IMR-90 (cell line): ENCODE measurements at regions not wholly inside any gene's neighbourhood (a gene's known extent, or its start where the extent isn't known, plus 50 kb on each side); places are given as distances from the start of the nearest gene placed in this dataset.

ENCODE experiments used
- ATAC-seq: fragments of 200-7000 bp; cut with Tn5 transposase; 2 replicates; pipeline ENCODE4 v1.9.1; 2020; ENCODE audit warnings: low read depth, mild to moderate bottlenecking, moderate library complexity
- BruUV-seq: library from RNA; stranded (reverse); fragments of 400-500 nt; replicated peaks from 2 replicates; lab custom pipeline; 2021; lab: Mats Ljungman, UMichigan
- CTCF ChIA-PET: fragments of 300-600 bp; formaldehyde crosslinking; extraction: SDS; loops from one replicate; lab custom pipeline; 2021; ENCODE audit warnings: antibody characterized with exemption; lab: Yijun Ruan, JAX
- POLR2A ChIA-PET: fragments of 300-600 bp; sonication (Branson Sonifier 250); formaldehyde crosslinking; loops from one replicate; lab custom pipeline; 2022; ENCODE audit warnings: antibody characterized with exemption; ENCODE audit not compliant: unreplicated experiment; lab: Charles Lee
- DNase-seq: peaks from one replicate; pipeline ENCODE4 v3.0.0; 2013
- H2AFZ ChIP-seq: replicated peaks from 2 replicates; pipeline ENCODE3; 2013; ENCODE audit warnings: low read length, mild to moderate bottlenecking; ENCODE audit not compliant: poor library complexity
- H2AK5ac ChIP-seq: 2 replicates; pipeline ENCODE4 v1.6.1; 2013; ENCODE audit warnings: low read depth, low read length, inconsistent platforms
- H2AK9ac ChIP-seq: replicated peaks from 2 replicates; pipeline ENCODE3; 2013; ENCODE audit warnings: mild to moderate bottlenecking, low read depth, low read length, moderate library complexity; ENCODE audit not compliant: poor library complexity
- H2BK120ac ChIP-seq: 2 replicates; pipeline ENCODE4 v1.6.1; 2013; ENCODE audit warnings: low read depth, low read length, inconsistent platforms
- H2BK15ac ChIP-seq: 3 replicates; pipeline ENCODE4 v1.6.1; 2013; ENCODE audit warnings: low read depth, low read length, inconsistent platforms
- H2BK20ac ChIP-seq: 2 replicates; pipeline ENCODE4 v1.6.1; 2013; ENCODE audit warnings: low read depth, mild to moderate bottlenecking, inconsistent platforms, low read length, moderate library complexity
- H2BK5ac ChIP-seq: 2 replicates; pipeline ENCODE4 v1.6.1; 2013; ENCODE audit warnings: mild to moderate bottlenecking, low read depth, low read length, inconsistent platforms; ENCODE audit not compliant: poor library complexity, severe bottlenecking
- H3K14ac ChIP-seq: replicated peaks from 2 replicates; pipeline ENCODE4 v1.6.1; 2013; ENCODE audit warnings: low read depth, low read length, inconsistent platforms
- H3K18ac ChIP-seq: 2 replicates; pipeline ENCODE4 v1.6.1; 2013; ENCODE audit warnings: low read depth, low read length, control low read depth
- H3K23ac ChIP-seq: 2 replicates; pipeline ENCODE4 v1.6.1; 2013; ENCODE audit warnings: low read depth, low read length, inconsistent platforms
- H3K27ac ChIP-seq: 2 replicates; pipeline ENCODE4 v1.5.1; 2013; ENCODE audit warnings: mild to moderate bottlenecking, control low read depth, low read length; ENCODE audit not compliant: insufficient read depth
- H3K27me3 ChIP-seq: 2 replicates; pipeline ENCODE4 v1.6.1; 2013; ENCODE audit warnings: low read length; ENCODE audit not compliant: control insufficient read depth, insufficient read depth
- H3K36me3 ChIP-seq: 2 replicates; pipeline ENCODE4 v1.6.1; 2013; ENCODE audit warnings: low read length, mixed read lengths; ENCODE audit not compliant: control insufficient read depth, insufficient read depth
- H3K4ac ChIP-seq: 2 replicates; pipeline ENCODE4 v1.6.1; 2013; ENCODE audit warnings: low read depth, low read length, inconsistent platforms
- H3K4me1 ChIP-seq: 2 replicates; pipeline ENCODE4 v1.6.1; 2013; ENCODE audit warnings: low read length, mixed read lengths; ENCODE audit not compliant: control insufficient read depth, insufficient read depth
- H3K4me2 ChIP-seq: 2 replicates; pipeline ENCODE4 v1.6.1; 2013; ENCODE audit warnings: low read depth, mild to moderate bottlenecking, control low read depth, low read length, moderate library complexity
- H3K4me3 ChIP-seq: 2 replicates; pipeline ENCODE4 v1.5.1; 2013; ENCODE audit warnings: low read depth, mild to moderate bottlenecking, control low read depth, low read length, moderate library complexity; ENCODE audit not compliant: insufficient read depth
- H3K56ac ChIP-seq: 2 replicates; pipeline ENCODE4 v1.6.1; 2013; ENCODE audit warnings: low read length, inconsistent platforms; ENCODE audit not compliant: insufficient read depth; ENCODE audit errors: extremely low read depth
- H3K79me1 ChIP-seq, 2 experiments: 2 replicates each; pipeline ENCODE4 v1.6.1; 2013; ENCODE audit warnings: low read length in 2 of 2, inconsistent platforms in 1 of 2, low read depth in 1 of 2
- H3K9ac ChIP-seq: 2 replicates; pipeline ENCODE4 v1.6.1; 2013; ENCODE audit warnings: low read depth, low read length, control low read depth
- H3K9me1 ChIP-seq: 2 replicates; pipeline ENCODE4 v1.6.1; 2013; ENCODE audit warnings: low read length, inconsistent platforms; ENCODE audit not compliant: insufficient read depth
- H3K9me3 ChIP-seq: 2 replicates; pipeline ENCODE4 v1.6.1; 2013; ENCODE audit warnings: low read length; ENCODE audit not compliant: control insufficient read depth, insufficient read depth
- H4K20me1 ChIP-seq: 2 replicates; pipeline ENCODE4 v1.6.1; 2013; ENCODE audit warnings: low read length, inconsistent platforms; ENCODE audit not compliant: insufficient read depth
- H4K5ac ChIP-seq: 2 replicates; pipeline ENCODE4 v1.6.1; 2013; ENCODE audit warnings: mild to moderate bottlenecking, low read depth, low read length, control low read depth
- H4K8ac ChIP-seq, 2 experiments: 2 replicates each; pipeline ENCODE4 v1.6.1; 2013; ENCODE audit warnings: low read depth in 2 of 2, low read length in 2 of 2, control low read depth in 1 of 2, inconsistent platforms in 1 of 2
- H4K91ac ChIP-seq: 2 replicates; pipeline ENCODE4 v1.6.1; 2013; ENCODE audit warnings: low read depth, low read length, inconsistent platforms; ENCODE audit not compliant: insufficient read depth
- BHLHE40 ChIP-seq: fragments of 150-350 bp; IDR thresholded peaks from 2 replicates; pipeline ENCODE4 v1.6.1; 2016; ENCODE audit warnings: mild to moderate bottlenecking, low read depth, low read length
- CEBPB ChIP-seq: IDR thresholded peaks from 2 replicates; pipeline ENCODE4 v1.6.1; 2012; ENCODE audit warnings: low read depth, low read length, improper control_type of control experiment
- CHD1 ChIP-seq: IDR thresholded peaks from 2 replicates; pipeline ENCODE4 v1.6.1; 2012; ENCODE audit warnings: low read depth, low read length, improper control_type of control experiment
- ELK1 ChIP-seq: fragments of 150-350 bp; IDR thresholded peaks from 2 replicates; pipeline ENCODE4 v1.6.1; 2016; ENCODE audit warnings: low read depth, mild to moderate bottlenecking, low read length, moderate library complexity, borderline replicate concordance
- FOS ChIP-seq: fragments of 150-350 bp; IDR thresholded peaks from 2 replicates; pipeline ENCODE4 v1.6.1; 2016; ENCODE audit warnings: low read depth, low read length
- MAFK ChIP-seq: IDR thresholded peaks from 2 replicates; pipeline ENCODE4 v1.6.1; 2012; ENCODE audit warnings: low read depth, low read length, improper control_type of control experiment
- MAZ ChIP-seq: IDR thresholded peaks from 2 replicates; pipeline ENCODE4 v1.6.1; 2012; ENCODE audit warnings: low read depth, mild to moderate bottlenecking, low read length, improper control_type of control experiment, moderate library complexity, borderline replicate concordance
- MXI1 ChIP-seq: IDR thresholded peaks from 2 replicates; pipeline ENCODE4 v1.6.1; 2012; ENCODE audit warnings: low read depth, mild to moderate bottlenecking, low read length, moderate library complexity, borderline replicate concordance
- NFE2L2 ChIP-seq: fragments of 150-350 bp; IDR thresholded peaks from 2 replicates; pipeline ENCODE4 v1.6.1; 2016; ENCODE audit warnings: low read depth, mild to moderate bottlenecking, low read length
- POLR2A ChIP-seq: IDR thresholded peaks from 2 replicates; pipeline ENCODE4 v1.6.1; 2012; ENCODE audit warnings: mild to moderate bottlenecking, low read depth, low read length
- RAD21 ChIP-seq: IDR thresholded peaks from 2 replicates; pipeline ENCODE4 v1.6.1; 2012; ENCODE audit warnings: low read length, improper control_type of control experiment
- RCOR1 ChIP-seq: IDR thresholded peaks from 2 replicates; pipeline ENCODE4 v1.6.1; 2012; ENCODE audit warnings: mild to moderate bottlenecking, low read length, improper control_type of control experiment; ENCODE audit not compliant: insufficient replicate concordance
- RFX5 ChIP-seq: IDR thresholded peaks from 2 replicates; pipeline ENCODE4 v1.8.0; 2012; ENCODE audit warnings: low read depth, mild to moderate bottlenecking, low read length, moderate library complexity
- SMC3 ChIP-seq: fragments of 150-350 bp; IDR thresholded peaks from 2 replicates; pipeline ENCODE4 v1.6.1; 2016; ENCODE audit warnings: low read depth, mild to moderate bottlenecking, antibody characterized with exemption, low read length, moderate library complexity
- USF2 ChIP-seq: fragments of 150-350 bp; IDR thresholded peaks from 2 replicates; pipeline ENCODE4 v1.6.1; 2017; ENCODE audit warnings: mild to moderate bottlenecking, antibody characterized with exemption, low read length, low read depth
- WGBS, 2 experiments: methylation state at CpG; one replicate each; pipeline versions ENCODE4 v1.1.5 to v1.1.7; 2013; ENCODE audit warnings: missing lambda C conversion rate in 2 of 2; ENCODE audit not compliant: insufficient read length in 1 of 2; ENCODE audit errors: extremely low coverage in 2 of 2; 5-methylcytosine and 5-hydroxymethylcytosine counted together
- dilution Hi-C: fragments of 300-500 bp; cut with HindIII; formaldehyde crosslinking; loops from one replicate; pipeline ENCODE4 v1.14.3; 2018; ENCODE audit warnings: low sequenced_read_pairs; ENCODE audit not compliant: unreplicated experiment
- in situ Hi-C: fragments of 300-500 bp; cut with MboI; formaldehyde crosslinking; loops from 3 replicates; pipeline ENCODE4 v1.14.3; 2019; ENCODE audit warnings: low sequenced_read_pairs, inconsistent platforms, mixed read lengths
- intact Hi-C: fragments of 100-400 bp; cut with micrococcal nuclease; formaldehyde crosslinking; loops from 2 replicates; pipeline ENCODE4 v1.10.0; 2022
- TF ChIP-seq, protein P1 (sequence below): conservative IDR thresholded peaks from 2 replicates; pipeline ENCODE4 v1.5.1; 2012; ENCODE audit warnings: mild to moderate bottlenecking, low read depth, low read length, improper control_type of control experiment

DNA sequence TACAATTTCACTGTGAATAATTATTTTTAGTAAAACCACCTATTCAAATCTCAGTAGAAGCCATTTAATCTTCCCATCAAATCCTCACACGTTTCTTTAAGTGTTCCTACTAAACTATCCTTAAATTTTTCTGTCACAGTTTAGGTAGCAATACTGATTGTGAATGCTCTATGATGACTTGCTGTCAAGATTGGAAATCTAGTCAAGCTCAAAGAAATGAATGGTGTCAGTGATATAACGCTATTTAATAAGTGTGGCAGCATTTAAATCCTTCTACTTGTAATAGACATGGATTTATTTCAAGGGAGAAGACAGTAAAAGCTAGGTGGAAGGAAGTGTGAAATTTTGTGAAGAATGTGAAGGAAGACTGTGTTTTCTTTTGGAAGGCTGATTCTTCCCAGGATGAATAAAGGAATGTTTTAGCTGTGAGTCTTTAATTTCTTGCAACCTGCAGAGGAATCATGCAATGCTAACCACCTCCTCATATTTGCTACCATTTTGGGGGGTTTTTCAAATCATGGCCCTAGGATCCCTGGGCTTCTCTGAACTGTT lies 936.7 kb upstream of the NEGR1 start:
- Histone ChIP-seq H3K23ac (no peak overlapping the region), H3K4me3 (no peak overlapping the region), H3K4me2 (no peak overlapping the region), H3K56ac (no peak overlapping the region), H2BK5ac (no peak overlapping the region), H3K18ac (no peak overlapping the region), H4K91ac (no peak overlapping the region), H3K4ac (no peak overlapping the region), H2AK5ac (no peak overlapping the region), H3K36me3 (no peaks in the 10 kb centered on the region), H2AK9ac (no peak overlapping the region), H2BK120ac (no peak overlapping the region), H4K5ac (no peak overlapping the region), H3K9me1 (no peaks in the 10 kb centered on the region), H4K8ac (no peak overlapping the region), H3K4me1 (no peaks in the 10 kb centered on the region), H2AFZ (no peak overlapping the region), H3K79me1 (no peaks in the 10 kb centered on the region), H3K27me3 (no peaks in the 10 kb centered on the region), H3K14ac (no peak overlapping the region), H3K9me3 (peaks cover 10% of the 10 kb centered on the region; the same call in 1 of the 2 replicates), H3K27ac (no peak overlapping the region), H4K20me1 (no peaks in the 10 kb centered on the region), H2BK20ac (no peak overlapping the region), H2BK15ac (no peak overlapping the region), H3K9ac (no peak overlapping the region)
- ChIA-PET POLR2A (no interaction called here), CTCF (no interaction called here)
- no CpG with 5 or more reads among the region's 2 CpGs for WGBS, 2 experiments
- intact Hi-C loops (no loop called here), in situ Hi-C loops (no loop called here), dilution Hi-C loops (no loop called here)
- no TSS peak for BruUV-seq
- ATAC-seq (no peak), DNase-seq (no peak)
- TF ChIP-seq FOS (no peak), CHD1 (no peak), SMC3 (no peak), BHLHE40 (no peak), MXI1 (no peak), RAD21 (no peak), POLR2A (no peak), USF2 (no peak), MAFK (no peak), NFE2L2 (no peak), MAZ (no peak), RCOR1 (no peak), CEBPB (no peak), ELK1 (no peak), RFX5 (no peak)
- TF ChIP-seq, protein P1, sequence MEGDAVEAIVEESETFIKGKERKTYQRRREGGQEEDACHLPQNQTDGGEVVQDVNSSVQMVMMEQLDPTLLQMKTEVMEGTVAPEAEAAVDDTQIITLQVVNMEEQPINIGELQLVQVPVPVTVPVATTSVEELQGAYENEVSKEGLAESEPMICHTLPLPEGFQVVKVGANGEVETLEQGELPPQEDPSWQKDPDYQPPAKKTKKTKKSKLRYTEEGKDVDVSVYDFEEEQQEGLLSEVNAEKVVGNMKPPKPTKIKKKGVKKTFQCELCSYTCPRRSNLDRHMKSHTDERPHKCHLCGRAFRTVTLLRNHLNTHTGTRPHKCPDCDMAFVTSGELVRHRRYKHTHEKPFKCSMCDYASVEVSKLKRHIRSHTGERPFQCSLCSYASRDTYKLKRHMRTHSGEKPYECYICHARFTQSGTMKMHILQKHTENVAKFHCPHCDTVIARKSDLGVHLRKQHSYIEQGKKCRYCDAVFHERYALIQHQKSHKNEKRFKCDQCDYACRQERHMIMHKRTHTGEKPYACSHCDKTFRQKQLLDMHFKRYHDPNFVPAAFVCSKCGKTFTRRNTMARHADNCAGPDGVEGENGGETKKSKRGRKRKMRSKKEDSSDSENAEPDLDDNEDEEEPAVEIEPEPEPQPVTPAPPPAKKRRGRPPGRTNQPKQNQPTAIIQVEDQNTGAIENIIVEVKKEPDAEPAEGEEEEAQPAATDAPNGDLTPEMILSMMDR, result no peak
